ENCODE measurements at regions not wholly inside any gene's neighbourhood (a gene's known extent, or its start where the extent isn't known, plus 50 kb on each side); places are given as distances from the start of the nearest gene placed in this dataset.
"Not testable (repeated sequence)": the region's sequence is repeated elsewhere in the genome, so short reads cannot be mapped to it uniquely, and the experiment has no call there.

- BruUV-seq (replicated peaks); H3K36me3 Mint-ChIP-seq (ENCODE audit: insufficient read depth, unreplicated experiment); DNase-seq; H3K4me3 Mint-ChIP-seq (ENCODE audit: low read depth, unreplicated experiment); H3K27ac Mint-ChIP-seq (ENCODE audit: unreplicated experiment); CTCF ChIA-PET; H3K4me1 Mint-ChIP-seq (ENCODE audit: low read depth, unreplicated experiment); H3K27me3 Mint-ChIP-seq (ENCODE audit: unreplicated experiment); H3K9me3 Mint-ChIP-seq (ENCODE audit: low read depth, unreplicated experiment); intact Hi-C loops (cut with micrococcal nuclease; ENCODE audit: unreplicated experiment): not testable (repeated sequence)
These were observed 112.2 kb upstream of the METTL14 start for GRCh38 chr4:118572991-118573390.

GRCh38 chr4:118574251-118574913 is 110.8 kb upstream of the METTL14 start:
- H3K4me1 Mint-ChIP-seq (ENCODE audit: low read depth, unreplicated experiment); H3K4me3 Mint-ChIP-seq (ENCODE audit: low read depth, unreplicated experiment); CTCF ChIA-PET; H3K27me3 Mint-ChIP-seq (ENCODE audit: unreplicated experiment); intact Hi-C loops (cut with micrococcal nuclease; ENCODE audit: unreplicated experiment); H3K36me3 Mint-ChIP-seq (ENCODE audit: insufficient read depth, unreplicated experiment); DNase-seq; H3K9me3 Mint-ChIP-seq (ENCODE audit: low read depth, unreplicated experiment); H3K27ac Mint-ChIP-seq (ENCODE audit: unreplicated experiment); BruUV-seq (replicated peaks): not testable (repeated sequence)

- DNase-seq; CTCF ChIA-PET; intact Hi-C loops (cut with micrococcal nuclease; ENCODE audit: unreplicated experiment); H3K36me3 Mint-ChIP-seq (ENCODE audit: insufficient read depth, unreplicated experiment); H3K4me3 Mint-ChIP-seq (ENCODE audit: low read depth, unreplicated experiment); H3K27ac Mint-ChIP-seq (ENCODE audit: unreplicated experiment); H3K27me3 Mint-ChIP-seq (ENCODE audit: unreplicated experiment); H3K9me3 Mint-ChIP-seq (ENCODE audit: low read depth, unreplicated experiment); BruUV-seq (replicated peaks); H3K4me1 Mint-ChIP-seq (ENCODE audit: low read depth, unreplicated experiment): not testable (repeated sequence)
These were observed 110.1 kb upstream of the METTL14 start for GRCh38 chr4:118575057-118575456.

- H3K27me3 Mint-ChIP-seq (ENCODE audit: unreplicated experiment); H3K9me3 Mint-ChIP-seq (ENCODE audit: low read depth, unreplicated experiment); BruUV-seq (replicated peaks); H3K36me3 Mint-ChIP-seq (ENCODE audit: insufficient read depth, unreplicated experiment); CTCF ChIA-PET; H3K4me3 Mint-ChIP-seq (ENCODE audit: low read depth, unreplicated experiment); H3K4me1 Mint-ChIP-seq (ENCODE audit: low read depth, unreplicated experiment); intact Hi-C loops (cut with micrococcal nuclease; ENCODE audit: unreplicated experiment); H3K27ac Mint-ChIP-seq (ENCODE audit: unreplicated experiment); DNase-seq: not testable (repeated sequence)
These were observed 109.5 kb upstream of the METTL14 start for GRCh38 chr4:118575726-118576125.

- H3K27me3 Mint-ChIP-seq (ENCODE audit: unreplicated experiment); H3K9me3 Mint-ChIP-seq (ENCODE audit: low read depth, unreplicated experiment); H3K4me3 Mint-ChIP-seq (ENCODE audit: low read depth, unreplicated experiment); BruUV-seq (replicated peaks); H3K36me3 Mint-ChIP-seq (ENCODE audit: insufficient read depth, unreplicated experiment); DNase-seq; intact Hi-C loops (cut with micrococcal nuclease; ENCODE audit: unreplicated experiment); H3K27ac Mint-ChIP-seq (ENCODE audit: unreplicated experiment); CTCF ChIA-PET; H3K4me1 Mint-ChIP-seq (ENCODE audit: low read depth, unreplicated experiment): not testable (repeated sequence)
These were observed 108.4 kb upstream of the METTL14 start for GRCh38 chr4:118576709-118577219.

GRCh38 chr4:118585015-118585414 is 100.2 kb upstream of the METTL14 start:
- no peak for DNase-seq
- Mint-ChIP-seq H3K27me3 (ENCODE audit: unreplicated experiment) (no peaks in the 10 kb centered on the region), H3K36me3 (ENCODE audit: insufficient read depth, unreplicated experiment) (no peaks in the 10 kb centered on the region), H3K27ac (ENCODE audit: unreplicated experiment) (no peak overlapping the region), H3K9me3 (ENCODE audit: low read depth, unreplicated experiment) (no peaks in the 10 kb centered on the region), H3K4me1 (ENCODE audit: low read depth, unreplicated experiment) (peaks cover 12% of the 10 kb centered on the region), H3K4me3 (ENCODE audit: low read depth, unreplicated experiment) (no peak overlapping the region)
- intact Hi-C loops (cut with micrococcal nuclease; ENCODE audit: unreplicated experiment), result no loop called here
- CTCF ChIA-PET, result no interaction called here
- no peak for TF ChIP-seq CTCF (IDR thresholded peaks at IDR 0.05; ENCODE audit: unreplicated experiment)
- no TSS peak for BruUV-seq (replicated peaks)

- Mint-ChIP-seq H3K27me3 (ENCODE audit: unreplicated experiment) (no peaks in the 10 kb centered on the region), H3K36me3 (ENCODE audit: insufficient read depth, unreplicated experiment) (peaks cover 3% of the 10 kb centered on the region), H3K27ac (ENCODE audit: unreplicated experiment) (no peak overlapping the region), H3K4me3 (ENCODE audit: low read depth, unreplicated experiment) (no peak overlapping the region), H3K9me3 (ENCODE audit: low read depth, unreplicated experiment) (no peaks in the 10 kb centered on the region), H3K4me1 (ENCODE audit: low read depth, unreplicated experiment) (peaks cover 18% of the 10 kb centered on the region)
- DNase-seq, result peak; percentile 18
- BruUV-seq (replicated peaks), result no TSS peak
- intact Hi-C loops (cut with micrococcal nuclease; ENCODE audit: unreplicated experiment), result no loop called here
- no peak for TF ChIP-seq CTCF (IDR thresholded peaks at IDR 0.05; ENCODE audit: unreplicated experiment)
- CTCF ChIA-PET, result no interaction called here
These were observed 98.8 kb upstream of the METTL14 start for GRCh38 chr4:118586357-118586790.

Data from Calu3 (cell line).